ENCODE measurements at regions not wholly inside any gene's neighbourhood (a gene's known extent, or its start where the extent isn't known, plus 50 kb on each side); places are given as distances from the start of the nearest gene placed in this dataset.

- DNase-seq (ENCODE audit: low read depth) = no peak
Observed at GRCh38 chr16:82358606-82359221, 188.7 kb upstream of the MPHOSPH6 start.

DNA sequence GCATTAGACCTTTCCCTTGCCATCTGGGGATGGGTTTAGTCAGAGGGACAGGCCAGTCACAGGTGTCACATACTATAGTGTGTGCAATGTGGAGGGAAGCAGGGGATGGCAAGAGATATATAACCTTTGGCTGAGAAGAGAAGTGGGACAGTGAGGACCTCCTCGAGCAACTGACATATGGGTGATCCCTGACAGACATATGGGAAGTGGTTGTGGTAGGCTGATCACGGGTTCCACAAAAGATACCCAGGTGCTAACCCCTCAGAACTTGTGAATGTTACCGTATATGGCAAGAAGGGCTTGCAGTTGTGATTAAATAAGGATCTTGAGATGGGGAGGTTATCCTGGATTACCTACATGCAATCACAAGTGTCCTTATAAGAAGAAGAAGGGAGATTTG is 188.1 kb upstream of the MPHOSPH6 start:
- no peak for DNase-seq (ENCODE audit: low read depth)

DNA sequence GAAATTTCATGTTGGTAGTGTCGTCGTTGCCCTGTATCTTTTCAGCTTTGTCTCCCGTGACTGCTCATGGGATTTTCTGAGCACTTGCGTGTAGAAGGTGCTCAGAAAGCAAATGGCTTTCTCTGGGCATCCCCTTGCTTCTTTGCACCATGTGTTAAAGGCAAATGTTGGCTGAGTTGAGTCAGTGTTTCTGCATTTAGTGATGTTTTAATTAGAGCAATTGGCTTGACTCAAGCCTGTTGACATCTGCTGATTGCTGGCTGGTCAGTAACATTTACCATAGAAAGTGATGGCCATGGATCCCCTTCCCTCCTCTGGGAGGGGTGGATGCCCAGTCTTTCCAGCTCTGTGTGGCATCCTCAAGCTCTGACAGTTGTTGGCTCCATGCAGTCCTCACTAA is 187.2 kb upstream of the MPHOSPH6 start:
- DNase-seq (ENCODE audit: low read depth) = no peak

- DNase-seq (ENCODE audit: low read depth) = no peak
Observed at GRCh38 chr16:82350560-82350959, 180.5 kb upstream of the MPHOSPH6 start.

DNA sequence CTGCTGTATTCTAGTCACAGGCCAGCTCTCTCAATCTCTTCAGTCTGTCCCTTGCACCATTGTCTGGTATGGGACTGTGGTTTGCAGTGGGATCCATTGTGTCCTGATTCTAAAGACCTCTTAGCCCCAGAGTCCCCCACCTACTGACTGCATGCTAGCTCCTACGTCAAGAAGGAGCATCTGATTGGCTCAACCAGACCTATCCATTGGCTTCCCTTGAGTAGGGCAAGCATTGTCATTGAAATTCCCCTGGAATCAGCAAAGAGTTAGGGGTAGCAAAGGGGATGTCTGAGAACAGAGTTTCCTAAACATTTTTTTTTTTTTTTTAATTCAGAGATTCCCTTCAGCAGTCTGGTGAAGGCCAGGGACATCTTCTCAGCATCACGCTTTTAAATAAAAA is 175.3 kb upstream of the MPHOSPH6 start:
- no peak for DNase-seq (ENCODE audit: low read depth)

GRCh38 chr16:82344157-82344556 is 174.1 kb upstream of the MPHOSPH6 start:
- no peak for DNase-seq (ENCODE audit: low read depth)

- no peak for DNase-seq (ENCODE audit: low read depth)
Observed at GRCh38 chr16:82341146-82341669, 171.2 kb upstream of the MPHOSPH6 start.

DNA sequence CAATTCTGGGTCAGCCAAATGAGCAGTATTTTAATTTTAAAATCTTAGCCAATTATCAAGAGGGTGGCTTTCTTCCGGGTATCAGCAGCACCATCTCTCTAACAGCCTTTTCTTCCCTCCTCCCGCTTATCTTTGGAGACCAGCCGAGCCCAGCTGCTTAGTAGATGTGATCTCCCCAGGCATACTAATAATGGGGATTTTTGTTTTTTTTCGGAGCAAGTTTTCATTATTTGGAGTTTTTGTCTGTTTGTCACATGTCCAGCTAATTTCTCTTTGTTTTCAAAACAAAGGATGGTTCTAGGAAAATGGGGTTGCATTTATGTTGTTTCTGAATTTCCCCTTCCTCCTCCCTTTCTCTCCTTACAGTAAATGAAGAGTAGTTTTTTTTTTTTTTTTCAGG is 170.5 kb upstream of the MPHOSPH6 start:
- DNase-seq (ENCODE audit: low read depth) = no peak

DNA sequence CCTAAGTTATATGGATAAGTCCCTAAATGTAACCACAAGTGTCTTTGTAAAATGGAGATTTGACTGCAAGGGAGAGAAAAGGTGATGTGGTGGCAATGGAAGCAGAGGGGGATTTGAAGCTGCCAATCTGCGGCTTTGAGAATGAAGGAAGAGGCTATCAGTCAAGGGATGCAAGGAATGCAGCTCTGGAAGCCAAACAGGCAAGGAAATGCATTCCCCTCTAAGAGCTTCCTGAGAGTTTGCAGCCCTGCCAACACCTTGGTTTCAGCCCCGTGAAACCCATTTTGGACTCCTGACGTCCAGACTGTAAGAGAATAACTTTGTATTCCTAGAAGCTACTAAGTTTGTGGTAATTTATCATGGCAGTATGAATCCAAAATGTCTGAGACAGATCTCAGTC is 167.3 kb upstream of the MPHOSPH6 start:
- DNase-seq (ENCODE audit: low read depth) = no peak

GRCh38 chr16:82331974-82332750 is 162.1 kb upstream of the MPHOSPH6 start:
- no peak for DNase-seq (ENCODE audit: low read depth)

GRCh38 chr16:82331397-82331796 is 161.4 kb upstream of the MPHOSPH6 start:
- DNase-seq (ENCODE audit: low read depth) = no peak

GRCh38 chr16:82329504-82330192 is 159.6 kb upstream of the MPHOSPH6 start:
- no peak for DNase-seq (ENCODE audit: low read depth)

DNA sequence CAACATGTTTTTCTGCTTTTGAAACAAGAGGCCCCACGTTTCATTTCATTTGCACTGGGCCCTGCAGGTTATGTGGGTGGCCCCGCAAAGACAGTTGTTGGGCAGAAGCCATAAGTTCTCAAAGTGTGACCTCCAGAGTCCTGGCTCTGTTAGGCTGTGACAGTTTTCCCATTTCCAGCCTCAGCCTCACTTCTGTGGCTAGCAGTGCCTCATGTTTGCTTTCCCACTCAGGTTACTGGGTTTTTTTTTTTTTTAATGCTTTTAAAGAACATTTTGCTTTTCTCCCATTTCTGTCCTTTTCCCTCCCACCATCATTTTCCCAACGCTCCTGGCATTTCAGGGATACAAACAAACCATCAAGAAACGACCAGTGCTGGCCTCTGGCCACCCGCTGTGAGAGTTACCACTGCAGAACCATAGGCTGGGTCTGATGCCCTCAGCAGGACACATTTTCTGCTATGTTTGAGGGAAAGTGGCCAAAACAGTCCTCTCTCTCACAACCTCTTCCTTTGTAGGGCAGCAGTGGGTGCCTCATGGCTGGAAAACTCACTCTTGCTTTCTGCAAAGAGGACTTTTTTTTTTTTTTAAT is 159.0 kb upstream of the MPHOSPH6 start:
- DNase-seq (ENCODE audit: low read depth) = no peak

DNA sequence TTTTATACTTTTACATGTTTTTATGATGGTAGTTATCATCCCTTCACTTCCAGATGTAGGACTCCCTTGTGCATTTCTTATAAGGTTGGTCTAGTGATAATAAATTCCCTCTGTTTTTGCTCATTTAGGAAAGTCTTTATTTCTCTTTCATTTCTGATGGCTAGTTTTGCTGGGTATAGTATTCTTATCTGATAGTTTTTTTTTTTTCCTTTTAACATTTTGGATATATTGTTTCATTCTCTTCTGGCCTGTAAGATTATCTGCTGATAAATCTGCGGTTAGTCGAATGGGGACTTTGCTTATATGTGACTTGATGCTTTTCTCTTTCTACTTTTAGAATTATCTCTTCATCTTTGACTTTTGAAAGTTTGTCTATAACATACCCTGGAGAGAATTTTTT is 153.1 kb upstream of the MPHOSPH6 start:
- DNase-seq (ENCODE audit: low read depth) = no peak

DNA sequence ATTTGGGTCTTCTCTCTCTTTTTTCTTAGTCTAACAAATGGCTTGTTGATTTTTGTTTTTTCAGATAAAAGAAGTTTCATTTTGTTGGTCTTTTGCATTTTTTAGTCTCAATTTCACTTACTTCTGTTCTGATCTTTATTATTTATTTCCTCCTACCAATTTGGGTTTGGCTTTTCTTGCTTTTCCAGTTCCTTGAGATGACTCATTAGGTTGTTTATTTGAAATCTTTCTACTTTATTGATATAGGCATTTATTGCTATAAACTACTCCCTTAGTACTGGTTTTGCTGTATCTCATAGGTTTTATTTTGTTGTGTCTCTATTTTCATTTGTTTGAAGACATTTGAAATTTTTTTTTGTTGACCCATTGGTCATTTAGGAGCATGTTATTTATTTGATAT is 152.2 kb upstream of the MPHOSPH6 start:
- no peak for DNase-seq (ENCODE audit: low read depth)

GRCh38 chr16:82319038-82319437 is 149.0 kb upstream of the MPHOSPH6 start:
- no peak for DNase-seq (ENCODE audit: low read depth)

GRCh38 chr16:82317411-82318167 is 147.6 kb upstream of the MPHOSPH6 start:
- DNase-seq (ENCODE audit: low read depth) = no peak

DNA sequence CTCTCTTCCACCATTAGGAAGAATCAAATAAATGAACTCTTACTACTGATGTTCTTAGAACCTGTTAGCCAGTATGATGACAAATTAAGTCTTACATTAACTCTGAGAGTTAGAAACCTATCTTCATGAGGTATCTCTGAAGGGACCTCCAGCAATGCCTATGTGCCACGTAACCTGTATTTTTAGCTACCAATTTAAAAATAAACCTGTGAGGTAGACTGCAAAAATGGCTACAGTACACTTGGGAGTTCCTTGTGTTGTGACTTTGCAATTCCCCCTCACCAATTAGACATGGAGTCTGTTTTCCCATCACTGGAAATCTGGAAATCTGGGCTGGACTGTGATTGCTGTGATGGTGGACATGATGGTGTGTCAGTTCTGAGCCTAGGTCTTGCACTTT is 143.7 kb upstream of the MPHOSPH6 start:
- no peak for DNase-seq (ENCODE audit: low read depth)

DNA sequence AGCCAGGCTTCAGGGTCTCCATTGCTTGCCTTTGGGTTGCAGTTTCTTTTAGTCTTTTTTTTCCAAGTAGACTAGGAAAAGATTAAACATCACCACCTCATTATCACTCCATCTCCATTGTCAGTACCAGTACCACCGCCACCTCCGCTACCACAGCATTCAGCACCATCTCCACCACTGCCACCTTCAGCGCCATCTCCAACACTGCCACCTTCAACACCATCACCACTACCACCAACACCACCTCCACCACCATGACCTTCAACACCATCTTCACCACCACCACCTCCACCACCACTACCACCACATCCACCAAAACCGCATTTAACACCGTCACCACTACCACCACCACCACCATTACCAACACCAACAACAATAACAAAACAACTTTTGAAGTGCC is 141.5 kb upstream of the MPHOSPH6 start:
- no peak for DNase-seq (ENCODE audit: low read depth)

- no peak for DNase-seq (ENCODE audit: low read depth)
Observed at GRCh38 chr16:82302042-82302727, 132.2 kb upstream of the MPHOSPH6 start.

- no peak for DNase-seq (ENCODE audit: low read depth)
Observed at GRCh38 chr16:82301146-82301755, 131.2 kb upstream of the MPHOSPH6 start.
